Mammary epithelial cell (primary cell): ENCODE measurements at regions not wholly inside any gene's neighbourhood (a gene's known extent, or its start where the extent isn't known, plus 50 kb on each side); places are given as distances from the start of the nearest gene placed in this dataset.

ENCODE experiments used
- CTCF ChIP-seq, 2 donors: IDR thresholded peaks in 1 of 2; conservative IDR thresholded peaks in 1 of 2; 2 replicates each; pipeline ENCODE4 v1.5.1; 2011 to 2012; ENCODE audit warnings: inconsistent platforms in 2 of 2, low read length in 2 of 2, mild to moderate bottlenecking in 2 of 2, control low read depth in 1 of 2, low read depth in 1 of 2; ENCODE audit not compliant: insufficient read depth in 1 of 2; ENCODE audit errors: extremely low read depth in 1 of 2
- EZH2 ChIP-seq: IDR thresholded peaks from 2 replicates; pipeline ENCODE4 v1.6.1; 2012; ENCODE audit warnings: low read length, inconsistent platforms, borderline replicate concordance

- no peak for TF ChIP-seq CTCF (conservative IDR thresholded peaks at IDR 0.05 in 1 of 2, IDR thresholded peaks at IDR 0.05 in 1 of 2; ENCODE audit: extremely low read depth in 1 of 2, insufficient read depth in 1 of 2, low read depth in 1 of 2, low read length in 2 of 2)
- TF ChIP-seq EZH2 = no peak
These were observed 131.7 kb upstream of the CDH20 start for GRCh38 chr18:61201511-61201910.
